ENCODE measurements at regions not wholly inside any gene's neighbourhood (a gene's known extent, or its start where the extent isn't known, plus 50 kb on each side); places are given as distances from the start of the nearest gene placed in this dataset.

DNA sequence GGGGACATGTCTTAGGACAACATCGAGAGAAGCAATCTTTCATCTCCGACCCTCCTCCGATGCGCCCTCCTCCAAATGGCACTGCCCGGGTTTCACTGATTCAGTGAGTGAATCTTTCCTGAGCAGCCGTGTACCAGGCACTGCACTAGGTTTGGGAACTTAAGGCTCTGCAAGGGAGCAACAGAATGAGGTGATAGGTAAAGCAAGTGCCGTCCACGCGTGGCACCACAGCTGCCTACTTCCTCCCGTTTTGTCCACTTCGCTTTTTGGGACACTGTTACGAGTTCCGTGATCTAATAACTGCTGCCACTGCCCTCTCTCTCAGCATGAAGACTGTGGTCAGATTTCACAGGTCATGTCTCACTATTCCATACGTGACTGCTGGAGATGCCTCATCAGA is 131.0 kb downstream of the TEX29 start:
- H3K4me1 ChIP-seq (ENCODE audit: low read depth): no peaks in the 10 kb centered on the region
- peaks cover 3% of the 10 kb centered on the region for H3K27me3 ChIP-seq
- H3K4me3 ChIP-seq: no peak overlapping the region
- TF ChIP-seq, protein P1, sequence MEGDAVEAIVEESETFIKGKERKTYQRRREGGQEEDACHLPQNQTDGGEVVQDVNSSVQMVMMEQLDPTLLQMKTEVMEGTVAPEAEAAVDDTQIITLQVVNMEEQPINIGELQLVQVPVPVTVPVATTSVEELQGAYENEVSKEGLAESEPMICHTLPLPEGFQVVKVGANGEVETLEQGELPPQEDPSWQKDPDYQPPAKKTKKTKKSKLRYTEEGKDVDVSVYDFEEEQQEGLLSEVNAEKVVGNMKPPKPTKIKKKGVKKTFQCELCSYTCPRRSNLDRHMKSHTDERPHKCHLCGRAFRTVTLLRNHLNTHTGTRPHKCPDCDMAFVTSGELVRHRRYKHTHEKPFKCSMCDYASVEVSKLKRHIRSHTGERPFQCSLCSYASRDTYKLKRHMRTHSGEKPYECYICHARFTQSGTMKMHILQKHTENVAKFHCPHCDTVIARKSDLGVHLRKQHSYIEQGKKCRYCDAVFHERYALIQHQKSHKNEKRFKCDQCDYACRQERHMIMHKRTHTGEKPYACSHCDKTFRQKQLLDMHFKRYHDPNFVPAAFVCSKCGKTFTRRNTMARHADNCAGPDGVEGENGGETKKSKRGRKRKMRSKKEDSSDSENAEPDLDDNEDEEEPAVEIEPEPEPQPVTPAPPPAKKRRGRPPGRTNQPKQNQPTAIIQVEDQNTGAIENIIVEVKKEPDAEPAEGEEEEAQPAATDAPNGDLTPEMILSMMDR (IDR thresholded peaks at IDR 0.05; ENCODE audit: low read depth, low read length): no peak
- H3K9me3 ChIP-seq (ENCODE audit: low read depth): no peaks in the 10 kb centered on the region
- no peak for DNase-seq (ENCODE audit: low read depth in 1 of 2, low spot score in 1 of 2)
- H3K36me3 ChIP-seq: no peaks in the 10 kb centered on the region
- H3K27ac ChIP-seq: no peak overlapping the region

DNA sequence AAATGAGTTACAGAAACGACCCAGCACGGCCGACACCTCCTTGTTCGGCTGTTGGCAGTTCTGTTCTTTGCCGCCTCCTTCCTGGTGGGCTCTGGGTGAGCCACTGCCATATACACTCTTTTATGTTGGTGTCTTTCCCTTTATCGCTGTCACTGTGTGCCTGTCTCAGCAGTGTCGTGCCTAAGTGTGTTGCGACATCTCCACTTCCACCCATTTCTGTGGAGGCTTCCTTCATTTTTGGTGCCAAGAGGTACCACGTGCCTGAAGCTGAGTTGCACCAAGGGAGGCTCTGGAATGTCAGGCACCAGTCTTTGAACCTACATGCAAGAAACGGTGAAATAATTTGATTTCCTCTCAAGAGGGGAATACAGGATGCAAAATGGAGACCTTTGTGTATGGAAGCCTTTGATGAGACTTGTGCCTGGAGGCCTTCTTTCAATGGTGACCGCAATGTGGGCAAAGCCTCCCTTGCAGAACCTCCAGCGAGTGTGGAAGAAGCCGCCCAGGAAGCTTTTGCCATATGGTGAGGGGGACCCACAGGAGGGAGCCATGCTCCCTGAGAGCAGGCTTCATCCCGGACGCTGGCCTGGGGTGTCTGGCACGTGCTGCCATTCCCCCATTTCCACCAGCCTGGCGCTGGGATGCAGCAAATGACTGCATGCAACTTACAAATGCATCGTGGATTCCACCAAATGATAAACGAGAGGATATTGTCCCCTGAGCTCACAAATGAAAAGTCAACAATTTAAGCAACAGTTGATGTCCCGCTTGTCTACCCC is 136.2 kb downstream of the TEX29 start:
- DNase-seq (ENCODE audit: low read depth in 1 of 2, low spot score in 1 of 2): no peak
- TF ChIP-seq, protein P1 (IDR thresholded peaks at IDR 0.05; ENCODE audit: low read depth, low read length): no peak
- H3K36me3 ChIP-seq: no peaks in the 10 kb centered on the region
- H3K27ac ChIP-seq: no peak overlapping the region
- H3K9me3 ChIP-seq (ENCODE audit: low read depth): no peaks in the 10 kb centered on the region
- H3K27me3 ChIP-seq: peaks cover 2% of the 10 kb centered on the region
- no peaks in the 10 kb centered on the region for H3K4me1 ChIP-seq (ENCODE audit: low read depth)
- H3K4me3 ChIP-seq: no peak overlapping the region

GRCh38 chr13:111458001-111458531 is 137.6 kb downstream of the TEX29 start:
- no peaks in the 10 kb centered on the region for H3K36me3 ChIP-seq
- TF ChIP-seq, protein P1 (IDR thresholded peaks at IDR 0.05; ENCODE audit: low read depth, low read length): no peak
- H3K27me3 ChIP-seq: peaks cover 11% of the 10 kb centered on the region
- H3K9me3 ChIP-seq (ENCODE audit: low read depth): no peaks in the 10 kb centered on the region
- H3K4me3 ChIP-seq: no peak overlapping the region
- DNase-seq (ENCODE audit: low read depth in 1 of 2, low spot score in 1 of 2): no peak
- H3K4me1 ChIP-seq (ENCODE audit: low read depth): no peaks in the 10 kb centered on the region
- no peak overlapping the region for H3K27ac ChIP-seq

DNA sequence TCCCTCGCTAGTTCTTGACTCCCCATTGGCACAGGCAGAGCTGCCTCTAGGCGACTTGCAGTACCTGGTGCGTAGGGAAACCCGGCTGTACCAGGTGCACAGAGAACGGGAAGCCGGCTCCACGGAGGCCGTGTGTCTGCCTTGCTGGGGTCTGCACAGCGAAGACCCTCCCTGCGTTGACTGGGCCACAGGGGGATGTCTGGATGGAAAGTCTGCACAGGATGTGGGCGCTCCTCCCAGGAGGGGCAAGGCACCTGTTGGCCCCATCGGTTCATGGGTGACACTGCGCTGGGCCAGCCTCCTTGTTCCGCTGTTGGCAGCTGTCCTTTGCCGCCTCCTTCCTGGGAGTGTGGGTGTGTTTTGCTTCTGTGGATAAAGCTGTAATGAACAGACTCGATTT is 138.3 kb downstream of the TEX29 start:
- no peak for DNase-seq (ENCODE audit: low read depth in 1 of 2, low spot score in 1 of 2)
- TF ChIP-seq, protein P1 (IDR thresholded peaks at IDR 0.05; ENCODE audit: low read depth, low read length): no peak
- H3K36me3 ChIP-seq: no peaks in the 10 kb centered on the region
- no peak overlapping the region for H3K4me3 ChIP-seq
- no peaks in the 10 kb centered on the region for H3K4me1 ChIP-seq (ENCODE audit: low read depth)
- no peaks in the 10 kb centered on the region for H3K9me3 ChIP-seq (ENCODE audit: low read depth)
- H3K27me3 ChIP-seq: peaks cover 17% of the 10 kb centered on the region
- H3K27ac ChIP-seq: no peak overlapping the region

GRCh38 chr13:111459803-111460547 is 139.5 kb downstream of the TEX29 start:
- TF ChIP-seq, protein P1 (IDR thresholded peaks at IDR 0.05; ENCODE audit: low read depth, low read length): no peak
- Histone ChIP-seq H3K4me1 (ENCODE audit: low read depth) (no peaks in the 10 kb centered on the region), H3K4me3 (no peak overlapping the region), H3K36me3 (no peaks in the 10 kb centered on the region), H3K27me3 (peaks cover 26% of the 10 kb centered on the region), H3K27ac (no peak overlapping the region), H3K9me3 (ENCODE audit: low read depth) (no peaks in the 10 kb centered on the region)
- DNase-seq (ENCODE audit: low read depth in 1 of 2, low spot score in 1 of 2): no peak

All from cardiac muscle cell (in vitro differentiated cells and primary cell).